Ishikawa (cell line): ENCODE measurements at regions not wholly inside any gene's neighbourhood (a gene's known extent, or its start where the extent isn't known, plus 50 kb on each side); places are given as distances from the start of the nearest gene placed in this dataset.

Experiments
- CEBPB ChIP-seq: IDR thresholded peaks from 2 replicates; pipeline ENCODE4 v1.6.1; 2012
- EGR1 ChIP-seq: IDR thresholded peaks from 2 replicates; pipeline ENCODE4 v1.6.1; 2012
- FOXM1 ChIP-seq: IDR thresholded peaks from 2 replicates; pipeline ENCODE4 v1.6.1; 2012; ENCODE audit warnings: low read depth, borderline replicate concordance
- NFIC ChIP-seq: IDR thresholded peaks from 2 replicates; pipeline ENCODE4 v1.6.1; 2012
- RAD21 ChIP-seq: IDR thresholded peaks from 2 replicates; pipeline ENCODE4 v1.6.1; 2012; ENCODE audit warnings: low read depth
- REST ChIP-seq: IDR thresholded peaks from 2 replicates; pipeline ENCODE4 v1.6.1; 2012; ENCODE audit warnings: low read depth, mild to moderate bottlenecking
- TCF12 ChIP-seq: IDR thresholded peaks from 2 replicates; pipeline ENCODE4 v1.6.1; 2012; ENCODE audit warnings: low read depth
- TEAD4 ChIP-seq: IDR thresholded peaks from 2 replicates; pipeline ENCODE4 v1.6.1; 2012
- YY1 ChIP-seq: IDR thresholded peaks from 2 replicates; pipeline ENCODE4 v1.6.1; 2012; ENCODE audit warnings: low read depth
- ZBTB7A ChIP-seq: IDR thresholded peaks from 2 replicates; pipeline ENCODE4 v1.6.1; 2012; ENCODE audit warnings: low read depth
- TF ChIP-seq, protein P1 (sequence below): IDR thresholded peaks from 2 replicates; pipeline ENCODE4 v1.6.1; 2012

GRCh38 chr13:70959035-70959775, 851.0 kb upstream of the KLHL1 start:
- TF ChIP-seq EGR1 (no peak), RAD21 (no peak), TEAD4 (no peak), NFIC (no peak), FOXM1 (no peak), ZBTB7A (no peak), YY1 (no peak), REST (no peak), TCF12 (no peak), CEBPB (no peak)
- TF ChIP-seq, protein P1, sequence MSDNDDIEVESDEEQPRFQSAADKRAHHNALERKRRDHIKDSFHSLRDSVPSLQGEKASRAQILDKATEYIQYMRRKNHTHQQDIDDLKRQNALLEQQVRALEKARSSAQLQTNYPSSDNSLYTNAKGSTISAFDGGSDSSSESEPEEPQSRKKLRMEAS, result no peak
